IPS-NIHi11 (cell line): ENCODE measurements at regions not wholly inside any gene's neighbourhood (a gene's known extent, or its start where the extent isn't known, plus 50 kb on each side); places are given as distances from the start of the nearest gene placed in this dataset.

Experiments used
- DNase-seq: peaks from one replicate; pipeline ENCODE4 v3.0.0; 2012; ENCODE audit warnings: mixed read lengths, low spot score

- no peak for DNase-seq
Observed at GRCh38 chr7:51368334-51368733, 51.7 kb upstream of the COBL start.

DNA sequence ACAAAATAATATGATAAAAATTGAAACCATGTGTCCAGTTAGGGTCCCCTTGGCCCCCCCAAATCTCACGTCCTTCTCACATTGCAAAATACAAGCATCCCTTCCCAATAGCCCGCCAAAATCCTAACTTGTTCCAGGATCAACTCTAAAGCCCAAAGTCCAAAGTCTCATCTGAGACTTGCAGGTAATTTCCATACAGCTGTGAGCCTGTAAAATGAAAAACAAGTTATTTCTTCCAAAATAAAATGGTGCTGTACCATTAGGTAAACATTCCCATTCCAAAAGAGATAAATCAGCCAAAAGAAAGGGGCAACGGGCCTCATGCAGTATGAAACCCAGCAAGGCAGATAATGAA is 51.0 kb upstream of the COBL start:
- DNase-seq, result no peak

DNA sequence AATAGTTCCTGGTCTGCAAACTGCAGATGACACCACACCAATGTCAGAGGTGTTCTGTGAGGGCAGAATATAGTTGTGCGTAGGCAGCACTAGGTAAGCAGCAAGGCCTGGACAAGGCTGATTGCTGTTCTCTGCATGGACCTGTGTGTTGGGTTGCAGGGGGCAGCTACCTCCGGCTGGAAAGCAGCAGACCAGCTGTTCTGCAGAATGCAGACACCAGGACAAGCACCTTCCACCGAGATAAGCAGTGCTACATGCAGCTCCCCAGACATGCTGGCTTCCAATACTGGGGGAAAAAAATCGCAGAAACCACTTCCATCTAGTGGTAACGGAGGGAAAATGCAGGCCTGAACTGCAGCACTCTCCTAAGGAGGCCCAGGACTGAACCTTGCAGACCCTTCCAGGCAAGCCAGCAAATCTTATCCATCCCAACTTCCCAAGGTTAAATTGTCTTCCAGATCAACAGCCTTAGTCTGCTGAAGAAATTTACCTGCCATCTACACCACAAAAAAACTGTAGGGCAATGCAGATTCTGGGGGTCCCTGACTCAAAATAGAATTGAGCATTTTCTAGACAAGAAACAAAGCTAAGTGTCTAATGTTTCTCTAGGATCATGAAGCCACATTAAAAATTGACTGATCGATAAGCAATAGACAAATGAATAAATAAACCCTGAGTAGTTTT is 50.5 kb upstream of the COBL start:
- DNase-seq, result peak; percentile 89
